ENCODE measurements at regions not wholly inside any gene's neighbourhood (a gene's known extent, or its start where the extent isn't known, plus 50 kb on each side); places are given as distances from the start of the nearest gene placed in this dataset.

DNA sequence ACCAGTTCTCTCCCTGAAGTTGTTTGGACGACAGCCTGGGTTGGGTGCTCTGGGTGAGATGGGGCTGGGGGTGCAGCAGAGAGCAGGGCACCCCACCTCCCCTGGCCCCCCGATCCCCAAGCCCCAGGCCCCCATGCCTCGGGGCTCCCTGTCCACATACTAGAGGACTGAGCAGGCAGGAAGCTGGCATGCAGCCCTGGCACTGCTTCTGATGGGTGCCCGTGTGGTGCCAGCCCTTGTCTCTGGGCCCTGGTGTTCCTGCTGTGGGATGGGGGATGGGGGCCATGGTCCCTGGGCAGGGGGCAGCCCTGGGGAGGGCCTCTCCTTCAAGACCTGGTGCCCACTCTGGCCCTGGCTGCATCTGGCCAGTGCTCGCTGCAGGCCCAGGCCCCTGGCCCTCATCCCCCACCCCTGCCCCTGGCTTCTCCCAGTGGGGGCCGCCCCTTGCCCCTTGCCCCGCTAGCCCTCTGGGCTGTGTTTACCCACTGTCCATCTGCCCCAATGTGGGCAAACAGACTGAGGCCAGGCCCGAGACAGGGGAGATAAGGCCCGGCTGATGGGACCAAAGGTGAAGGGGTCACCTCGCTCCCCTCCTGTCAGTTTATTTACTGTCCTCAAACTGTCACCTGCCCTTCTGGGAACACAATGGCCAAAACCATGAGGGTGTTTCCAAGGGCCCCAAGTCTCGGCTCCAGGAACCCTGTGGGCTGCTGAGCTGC, 67.3 kb upstream of the RXRA start:
- no peak overlapping the region for H4K12ac ChIP-seq (ENCODE audit: low read depth, low read length)
- H3K4me2 ChIP-seq (ENCODE audit: low read length), result no peak overlapping the region
- no peaks in the 10 kb centered on the region for H3K4me1 ChIP-seq (ENCODE audit: control insufficient read depth in 1 of 2, insufficient read depth in 2 of 2, low read length in 2 of 2)
- no peaks in the 10 kb centered on the region for H3K36me3 ChIP-seq (ENCODE audit: control insufficient read depth in 1 of 2, insufficient read depth in 2 of 2, low read length in 2 of 2)
- no peaks in the 10 kb centered on the region for H3K79me2 ChIP-seq (ENCODE audit: control insufficient read depth, insufficient read depth, low read length, poor library complexity)
- H3K14ac ChIP-seq (ENCODE audit: low read length), result no peak overlapping the region
- WGBS (ENCODE audit: extremely low coverage, insufficient coverage, insufficient read length), result no CpG with 5 or more reads among the region's 11 CpGs
- H3K4me3 ChIP-seq (ENCODE audit: low read depth, low read length), result no peak overlapping the region
- H3K18ac ChIP-seq (ENCODE audit: low read length), result no peak overlapping the region
- no peak overlapping the region for H2AFZ ChIP-seq (ENCODE audit: insufficient read depth, low read length, poor library complexity)
- H3K9me3 ChIP-seq (ENCODE audit: insufficient read depth, low read depth, low read length), result no peaks in the 10 kb centered on the region
- no peaks in the 10 kb centered on the region for H3K27me3 ChIP-seq (ENCODE audit: insufficient read depth, low read length)
- DNase-seq, result no peak
- H2BK120ac ChIP-seq (ENCODE audit: insufficient read depth, low read length, poor library complexity), result no peak overlapping the region
- no peak overlapping the region for H3K9ac ChIP-seq (ENCODE audit: low read length)
- no peak overlapping the region for H4K8ac ChIP-seq (ENCODE audit: low read depth, low read length)
- H3K4ac ChIP-seq (ENCODE audit: low read depth, low read length), result no peak overlapping the region
- H3K23ac ChIP-seq (ENCODE audit: low read length), result no peak overlapping the region
- no peaks in the 10 kb centered on the region for H3K79me1 ChIP-seq (ENCODE audit: low read length)
- H3K27ac ChIP-seq (ENCODE audit: low read depth, low read length), result no peak overlapping the region
- no peak overlapping the region for H2BK5ac ChIP-seq (ENCODE audit: low read depth, low read length, poor library complexity)
- H2BK12ac ChIP-seq (ENCODE audit: low read length), result no peak overlapping the region
- no peak overlapping the region for H4K91ac ChIP-seq (ENCODE audit: low read depth, low read length)
- H2AK5ac ChIP-seq (ENCODE audit: low read length), result no peak overlapping the region

DNA sequence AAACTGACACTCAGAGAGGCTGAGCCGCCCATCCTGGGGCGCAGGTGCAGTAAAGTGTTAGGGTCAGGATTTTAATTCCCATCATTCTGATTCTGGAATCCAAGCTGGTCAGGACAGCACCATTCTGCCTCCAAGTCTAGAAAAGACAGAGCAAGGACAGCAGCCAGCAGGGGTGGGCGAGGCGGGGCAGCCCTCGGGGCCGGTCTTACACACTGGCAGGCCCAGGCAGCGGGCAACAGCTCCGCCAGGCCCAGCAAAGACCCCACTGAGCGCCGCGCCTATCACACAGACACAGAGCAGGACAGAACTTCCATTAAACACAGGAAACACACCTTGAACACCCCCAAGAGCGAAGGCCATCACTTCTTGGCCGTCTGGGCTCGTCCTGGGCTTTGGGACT, 66.5 kb upstream of the RXRA start:
- Histone ChIP-seq H4K91ac (ENCODE audit: low read depth, low read length) (no peak overlapping the region), H3K9ac (ENCODE audit: low read length) (no peak overlapping the region), H4K8ac (ENCODE audit: low read depth, low read length) (no peak overlapping the region)

DNA sequence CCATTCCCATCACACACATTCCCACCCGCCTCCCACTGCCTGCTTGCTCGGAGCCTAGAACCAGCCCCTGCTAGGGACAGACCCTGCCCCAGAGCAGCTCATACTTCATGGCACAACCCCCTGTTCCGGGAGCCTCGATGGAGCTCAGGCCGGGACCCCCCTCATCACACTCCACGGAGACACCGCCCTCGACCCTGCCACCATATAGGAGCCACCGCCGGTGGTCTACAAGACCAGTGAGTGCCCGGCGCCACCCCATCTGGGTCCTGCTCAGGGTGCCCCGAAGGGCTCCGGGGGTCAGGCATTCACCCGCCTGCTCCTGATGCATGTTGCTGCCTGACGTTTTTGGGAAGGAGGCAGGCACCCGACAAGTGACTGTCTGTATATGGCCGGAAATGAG, 65.5 kb upstream of the RXRA start:
- Histone ChIP-seq H3K27me3 (ENCODE audit: insufficient read depth, low read length) (no peaks in the 10 kb centered on the region), H3K4ac (ENCODE audit: low read depth, low read length) (no peak overlapping the region), H3K18ac (ENCODE audit: low read length) (no peak overlapping the region), H3K14ac (ENCODE audit: low read length) (no peak overlapping the region), H3K4me3 (ENCODE audit: low read depth, low read length) (no peak overlapping the region), H4K12ac (ENCODE audit: low read depth, low read length) (no peak overlapping the region), H2AK5ac (ENCODE audit: low read length) (no peak overlapping the region), H3K23ac (ENCODE audit: low read length) (no peak overlapping the region), H3K79me1 (ENCODE audit: low read length) (no peaks in the 10 kb centered on the region), H2BK5ac (ENCODE audit: low read depth, low read length, poor library complexity) (no peak overlapping the region), H3K4me2 (ENCODE audit: low read length) (no peak overlapping the region), H3K79me2 (ENCODE audit: control insufficient read depth, insufficient read depth, low read length, poor library complexity) (no peaks in the 10 kb centered on the region), H3K36me3 (ENCODE audit: control insufficient read depth in 1 of 2, insufficient read depth in 2 of 2, low read length in 2 of 2) (no peaks in the 10 kb centered on the region), H3K9ac (ENCODE audit: low read length) (no peak overlapping the region), H4K8ac (ENCODE audit: low read depth, low read length) (no peak overlapping the region), H2AFZ (ENCODE audit: insufficient read depth, low read length, poor library complexity) (no peak overlapping the region), H2BK12ac (ENCODE audit: low read length) (no peak overlapping the region), H2BK120ac (ENCODE audit: insufficient read depth, low read length, poor library complexity) (no peak overlapping the region), H3K27ac (ENCODE audit: low read depth, low read length) (no peak overlapping the region), H3K9me3 (ENCODE audit: insufficient read depth, low read depth, low read length) (no peaks in the 10 kb centered on the region), H3K4me1 (ENCODE audit: control insufficient read depth in 1 of 2, insufficient read depth in 2 of 2, low read length in 2 of 2) (no peaks in the 10 kb centered on the region), H4K91ac (ENCODE audit: low read depth, low read length) (no peak overlapping the region)
- no peak for DNase-seq
- WGBS (ENCODE audit: extremely low coverage, insufficient coverage, insufficient read length), result no CpG with 5 or more reads among the region's 18 CpGs

More for the DNA sequence above, 66.5 kb upstream of the RXRA start:
- Histone ChIP-seq H3K9me3 (ENCODE audit: insufficient read depth, low read depth, low read length) (no peaks in the 10 kb centered on the region), H3K4me1 (ENCODE audit: control insufficient read depth in 1 of 2, insufficient read depth in 2 of 2, low read length in 2 of 2) (no peaks in the 10 kb centered on the region), H2BK12ac (ENCODE audit: low read length) (no peak overlapping the region), H3K27me3 (ENCODE audit: insufficient read depth, low read length) (no peaks in the 10 kb centered on the region), H2BK5ac (ENCODE audit: low read depth, low read length, poor library complexity) (no peak overlapping the region), H3K23ac (ENCODE audit: low read length) (no peak overlapping the region), H2AFZ (ENCODE audit: insufficient read depth, low read length, poor library complexity) (no peak overlapping the region), H3K36me3 (ENCODE audit: control insufficient read depth in 1 of 2, insufficient read depth in 2 of 2, low read length in 2 of 2) (no peaks in the 10 kb centered on the region), H3K4me2 (ENCODE audit: low read length) (no peak overlapping the region), H3K27ac (ENCODE audit: low read depth, low read length) (no peak overlapping the region), H3K4ac (ENCODE audit: low read depth, low read length) (no peak overlapping the region), H3K4me3 (ENCODE audit: low read depth, low read length) (no peak overlapping the region), H2BK120ac (ENCODE audit: insufficient read depth, low read length, poor library complexity) (no peak overlapping the region), H4K12ac (ENCODE audit: low read depth, low read length) (no peak overlapping the region), H3K18ac (ENCODE audit: low read length) (no peak overlapping the region), H3K14ac (ENCODE audit: low read length) (no peak overlapping the region), H3K79me2 (ENCODE audit: control insufficient read depth, insufficient read depth, low read length, poor library complexity) (no peaks in the 10 kb centered on the region), H3K79me1 (ENCODE audit: low read length) (no peaks in the 10 kb centered on the region), H2AK5ac (ENCODE audit: low read length) (no peak overlapping the region)
- no peak for DNase-seq
- no CpG with 5 or more reads among the region's 14 CpGs for WGBS (ENCODE audit: extremely low coverage, insufficient coverage, insufficient read length)

DNA sequence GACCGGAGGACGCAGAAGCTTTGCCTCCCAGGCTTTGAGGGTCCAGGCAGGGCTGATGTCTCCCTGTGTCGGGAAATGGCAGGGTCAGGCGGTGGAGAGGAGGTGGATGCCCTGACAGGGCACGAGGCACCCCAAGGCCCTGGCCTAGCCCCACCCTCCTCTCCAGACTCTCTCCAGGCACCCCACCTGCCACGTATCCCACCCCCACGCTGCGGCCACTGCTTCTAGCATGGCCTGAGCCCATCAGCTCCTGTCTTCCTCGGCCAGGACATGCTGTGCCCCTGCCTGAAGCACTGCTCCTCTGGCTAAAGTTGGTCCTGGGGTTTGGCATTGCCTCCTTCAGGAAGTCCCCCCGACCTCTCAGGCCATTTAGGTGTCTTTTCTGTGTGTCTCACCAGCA, 64.2 kb upstream of the RXRA start:
- Histone ChIP-seq H2AK5ac (ENCODE audit: low read length) (no peak overlapping the region), H3K4me1 (ENCODE audit: control insufficient read depth in 1 of 2, insufficient read depth in 2 of 2, low read length in 2 of 2) (no peaks in the 10 kb centered on the region), H3K27me3 (ENCODE audit: insufficient read depth, low read length) (no peaks in the 10 kb centered on the region), H4K8ac (ENCODE audit: low read depth, low read length) (no peak overlapping the region), H2BK120ac (ENCODE audit: insufficient read depth, low read length, poor library complexity) (no peak overlapping the region), H3K79me1 (ENCODE audit: low read length) (no peaks in the 10 kb centered on the region), H3K9ac (ENCODE audit: low read length) (no peak overlapping the region), H4K91ac (ENCODE audit: low read depth, low read length) (no peak overlapping the region), H3K36me3 (ENCODE audit: control insufficient read depth in 1 of 2, insufficient read depth in 2 of 2, low read length in 2 of 2) (no peaks in the 10 kb centered on the region), H2AFZ (ENCODE audit: insufficient read depth, low read length, poor library complexity) (no peak overlapping the region), H3K14ac (ENCODE audit: low read length) (no peak overlapping the region), H3K4me2 (ENCODE audit: low read length) (no peak overlapping the region), H3K27ac (ENCODE audit: low read depth, low read length) (no peak overlapping the region), H3K4ac (ENCODE audit: low read depth, low read length) (no peak overlapping the region), H3K9me3 (ENCODE audit: insufficient read depth, low read depth, low read length) (no peaks in the 10 kb centered on the region), H3K4me3 (ENCODE audit: low read depth, low read length) (peak overlapping the region; percentile 27), H2BK5ac (ENCODE audit: low read depth, low read length, poor library complexity) (no peak overlapping the region), H4K12ac (ENCODE audit: low read depth, low read length) (no peak overlapping the region), H3K79me2 (ENCODE audit: control insufficient read depth, insufficient read depth, low read length, poor library complexity) (no peaks in the 10 kb centered on the region), H3K18ac (ENCODE audit: low read length) (no peak overlapping the region), H3K23ac (ENCODE audit: low read length) (no peak overlapping the region), H2BK12ac (ENCODE audit: low read length) (no peak overlapping the region)
- no peak for DNase-seq
- WGBS (ENCODE audit: extremely low coverage, insufficient coverage, insufficient read length), result no CpG with 5 or more reads among the region's 10 CpGs

Data from trophoblast cell (in vitro differentiated cells and primary cell).